ENCODE measurements at regions not wholly inside any gene's neighbourhood (a gene's known extent, or its start where the extent isn't known, plus 50 kb on each side); places are given as distances from the start of the nearest gene placed in this dataset.

- TF ChIP-seq CTCF (IDR thresholded peaks at IDR 0.05; ENCODE audit: low read depth, low read length) (no peak), EZH2phosphoT487 (IDR thresholded peaks at IDR 0.05; ENCODE audit: low read depth) (no peak)
These were observed 103.3 kb downstream of the METTL4 start for GRCh38 chr18:2468051-2468450.

Data from OCI-LY3 (cell line).